SU-DHL-6 (cell line): ENCODE measurements at regions not wholly inside any gene's neighbourhood (a gene's known extent, or its start where the extent isn't known, plus 50 kb on each side); places are given as distances from the start of the nearest gene placed in this dataset.

Source experiments
- H2AFZ ChIP-seq: fragments of 200-600 bp; sonication (generic); 2 replicates; pipeline ENCODE4 v1.6.1; 2014; ENCODE audit warnings: low read depth, mild to moderate bottlenecking, moderate library complexity, mixed read lengths, antibody characterized with exemption, low read length; ENCODE audit not compliant: severe bottlenecking
- H3F3A ChIP-seq: fragments of 200-600 bp; shearing (Covaris generic); 2 replicates; pipeline ENCODE4 v1.6.0; 2016; ENCODE audit warnings: antibody characterized with exemption, mild to moderate bottlenecking; ENCODE audit not compliant: insufficient read depth
- H3K27ac ChIP-seq: fragments of 200-600 bp; sonication (generic); 2 replicates; pipeline ENCODE4 v1.5.1; 2016; ENCODE audit warnings: low read depth, mild to moderate bottlenecking, low read length, moderate library complexity, mixed read lengths
- H3K27me3 ChIP-seq: fragments of 200-600 bp; sonication (generic), shearing (Covaris generic); 2 replicates; pipeline ENCODE4 v1.6.0; 2014; ENCODE audit warnings: mild to moderate bottlenecking, low read length
- H3K36me3 ChIP-seq: fragments of 200-600 bp; sonication (generic); 2 replicates; pipeline ENCODE4 v1.6.1; 2014; ENCODE audit warnings: mild to moderate bottlenecking, low read length, mixed read lengths
- H3K4me2 ChIP-seq: fragments of 300-600, 200-600 bp; shearing (Covaris generic), sonication (generic); 2 replicates; pipeline ENCODE4 v1.6.0; 2014; ENCODE audit warnings: low read length, low read depth, mild to moderate bottlenecking; ENCODE audit not compliant: poor library complexity, severe bottlenecking
- H3K4me3 ChIP-seq: fragments of 200-600 bp; sonication (generic); 2 replicates; pipeline ENCODE4 v1.5.1; 2014; ENCODE audit warnings: antibody characterized with exemption, low read length, mild to moderate bottlenecking, mixed read lengths; ENCODE audit not compliant: insufficient read depth, poor library complexity, severe bottlenecking
- H3K79me2 ChIP-seq: fragments of 200-600 bp; sonication (generic); 2 replicates; pipeline ENCODE4 v1.6.1; 2014; ENCODE audit warnings: mild to moderate bottlenecking, low read length, moderate library complexity; ENCODE audit not compliant: insufficient read depth
- H3K9ac ChIP-seq: fragments of 200-600 bp; sonication (generic); 2 replicates; pipeline ENCODE4 v1.7.0; 2014; ENCODE audit warnings: mild to moderate bottlenecking, low read length
- H3K9me2 ChIP-seq: fragments of 200-600 bp; sonication (generic); replicated peaks from 2 replicates; pipeline ENCODE4 v1.6.1; 2014; ENCODE audit warnings: low read length; ENCODE audit not compliant: insufficient read depth
- H3K9me3 ChIP-seq: fragments of 200-600 bp; sonication (generic); 2 replicates; pipeline ENCODE4 v1.6.1; 2014; ENCODE audit warnings: low read length, mixed read lengths; ENCODE audit not compliant: insufficient read depth
- H4K20me1 ChIP-seq: fragments of 200-600 bp; sonication (generic); 2 replicates; pipeline ENCODE4 v1.6.1; 2014; ENCODE audit warnings: low read depth, mild to moderate bottlenecking, antibody characterized with exemption, low read length, moderate library complexity, mixed read lengths
- EZH2phosphoT487 ChIP-seq: fragments of 200-600 bp; sonication (generic), shearing (Covaris generic); conservative IDR thresholded peaks from 2 replicates; pipeline ENCODE4 v1.6.1; 2018; ENCODE audit warnings: mild to moderate bottlenecking, antibody characterized with exemption, low read length, moderate library complexity, mixed read lengths
- TF ChIP-seq, protein P1 (sequence below): fragments of 200-600 bp; sonication (generic); IDR thresholded peaks from one replicate; pipeline ENCODE4 v1.5.1; 2017; ENCODE audit warnings: antibody characterized with exemption, mild to moderate bottlenecking, low read length, moderate library complexity; ENCODE audit not compliant: insufficient read depth, poor library complexity, severe bottlenecking

DNA sequence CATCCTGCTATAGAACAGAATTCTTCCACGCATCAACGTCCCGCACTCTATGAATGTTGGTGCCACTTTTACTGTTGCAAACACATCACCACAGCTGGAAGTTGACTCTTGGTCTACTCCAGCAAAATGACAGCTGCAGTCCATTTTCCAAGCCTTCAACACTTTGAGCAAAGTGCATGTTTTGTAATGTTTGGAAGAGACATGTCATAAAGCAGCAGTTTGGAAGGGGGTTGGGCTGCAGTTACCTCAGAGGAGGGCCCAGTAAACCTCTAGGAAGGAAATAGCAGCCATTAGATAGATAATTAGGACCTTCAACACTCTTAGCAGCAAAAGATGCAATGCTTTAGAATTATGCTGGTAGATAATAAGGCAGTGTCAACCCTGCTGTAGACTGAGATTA, 323.6 kb downstream of the TDRD3 start:
- H3F3A ChIP-seq: no peaks in the 10 kb centered on the region
- no peaks in the 10 kb centered on the region for H3K9me3 ChIP-seq
- no peaks in the 10 kb centered on the region for H4K20me1 ChIP-seq
- TF ChIP-seq, protein P1, sequence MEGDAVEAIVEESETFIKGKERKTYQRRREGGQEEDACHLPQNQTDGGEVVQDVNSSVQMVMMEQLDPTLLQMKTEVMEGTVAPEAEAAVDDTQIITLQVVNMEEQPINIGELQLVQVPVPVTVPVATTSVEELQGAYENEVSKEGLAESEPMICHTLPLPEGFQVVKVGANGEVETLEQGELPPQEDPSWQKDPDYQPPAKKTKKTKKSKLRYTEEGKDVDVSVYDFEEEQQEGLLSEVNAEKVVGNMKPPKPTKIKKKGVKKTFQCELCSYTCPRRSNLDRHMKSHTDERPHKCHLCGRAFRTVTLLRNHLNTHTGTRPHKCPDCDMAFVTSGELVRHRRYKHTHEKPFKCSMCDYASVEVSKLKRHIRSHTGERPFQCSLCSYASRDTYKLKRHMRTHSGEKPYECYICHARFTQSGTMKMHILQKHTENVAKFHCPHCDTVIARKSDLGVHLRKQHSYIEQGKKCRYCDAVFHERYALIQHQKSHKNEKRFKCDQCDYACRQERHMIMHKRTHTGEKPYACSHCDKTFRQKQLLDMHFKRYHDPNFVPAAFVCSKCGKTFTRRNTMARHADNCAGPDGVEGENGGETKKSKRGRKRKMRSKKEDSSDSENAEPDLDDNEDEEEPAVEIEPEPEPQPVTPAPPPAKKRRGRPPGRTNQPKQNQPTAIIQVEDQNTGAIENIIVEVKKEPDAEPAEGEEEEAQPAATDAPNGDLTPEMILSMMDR: no peak
- no peak for TF ChIP-seq EZH2phosphoT487
- no peak overlapping the region for H3K4me3 ChIP-seq
- no peaks in the 10 kb centered on the region for H3K9me2 ChIP-seq
- H3K36me3 ChIP-seq: no peaks in the 10 kb centered on the region
- no peak overlapping the region for H2AFZ ChIP-seq
- no peak overlapping the region for H3K4me2 ChIP-seq
- H3K27me3 ChIP-seq: no peaks in the 10 kb centered on the region
- no peak overlapping the region for H3K9ac ChIP-seq
- H3K27ac ChIP-seq: no peak overlapping the region
- H3K79me2 ChIP-seq: no peaks in the 10 kb centered on the region

DNA sequence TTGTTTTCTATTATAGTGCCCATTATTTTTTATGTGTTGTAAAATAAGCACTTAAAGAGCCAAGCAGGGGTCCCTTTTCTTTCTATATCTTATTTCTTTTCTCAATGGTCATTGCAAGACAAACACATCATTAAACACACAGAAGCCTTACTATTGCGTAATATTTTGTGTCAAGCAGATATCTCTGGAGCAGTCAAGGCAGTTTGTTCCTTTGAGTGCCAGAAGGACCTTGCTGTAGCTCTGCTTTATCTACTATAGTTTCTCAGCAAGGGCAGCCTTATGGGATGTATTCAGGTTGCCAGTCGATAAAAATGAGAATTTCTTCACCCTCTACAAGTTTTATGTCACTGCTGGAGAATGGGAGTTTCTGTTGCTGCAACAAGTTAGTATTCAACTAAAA, 319.3 kb downstream of the TDRD3 start:
- Histone ChIP-seq H3K79me2 (no peaks in the 10 kb centered on the region), H3K36me3 (no peaks in the 10 kb centered on the region), H3F3A (no peaks in the 10 kb centered on the region), H2AFZ (no peak overlapping the region), H3K4me3 (no peak overlapping the region), H3K9ac (no peak overlapping the region), H3K9me3 (no peaks in the 10 kb centered on the region), H4K20me1 (no peaks in the 10 kb centered on the region), H3K27me3 (no peaks in the 10 kb centered on the region), H3K9me2 (no peaks in the 10 kb centered on the region), H3K4me2 (no peak overlapping the region), H3K27ac (no peak overlapping the region)
- TF ChIP-seq EZH2phosphoT487: no peak
- TF ChIP-seq, protein P1: no peak

DNA sequence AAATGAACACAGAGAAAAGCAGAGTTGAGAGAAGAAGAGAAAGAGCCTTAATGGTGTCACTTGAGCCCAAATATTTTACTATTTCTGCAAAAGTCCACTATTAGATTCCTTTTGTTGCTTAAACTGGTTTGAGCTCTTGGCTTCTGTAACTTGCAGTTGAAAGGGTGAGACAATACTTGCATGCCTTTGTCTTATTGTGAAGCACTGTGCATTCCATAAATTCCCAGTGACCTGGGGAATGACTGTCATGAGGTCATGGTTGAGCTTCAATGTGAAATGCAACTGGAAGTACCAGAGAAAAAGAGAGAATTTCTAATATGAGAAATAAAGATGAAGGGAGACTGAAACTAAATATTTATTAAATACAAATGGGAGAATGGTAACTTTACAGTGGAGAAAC, 310.9 kb downstream of the TDRD3 start:
- Histone ChIP-seq H3K9ac (no peak overlapping the region), H3K27me3 (no peaks in the 10 kb centered on the region), H2AFZ (no peak overlapping the region), H4K20me1 (no peaks in the 10 kb centered on the region), H3K36me3 (no peaks in the 10 kb centered on the region), H3K79me2 (no peaks in the 10 kb centered on the region), H3K4me2 (no peak overlapping the region), H3K9me2 (no peaks in the 10 kb centered on the region), H3K4me3 (no peak overlapping the region), H3F3A (no peaks in the 10 kb centered on the region), H3K27ac (no peak overlapping the region), H3K9me3 (no peaks in the 10 kb centered on the region)
- TF ChIP-seq EZH2phosphoT487: no peak
- TF ChIP-seq, protein P1: no peak
